Effector memory CD8-positive, alpha-beta T cell (primary cell): ENCODE measurements at regions not wholly inside any gene's neighbourhood (a gene's known extent, or its start where the extent isn't known, plus 50 kb on each side); places are given as distances from the start of the nearest gene placed in this dataset.
"Not testable (repeated sequence)": the region's sequence is repeated elsewhere in the genome, so short reads cannot be mapped to it uniquely, and the experiment has no call there.

Source experiments
- ATAC-seq: fragments of 150-1000 bp; cut with Tn5 transposase; replicated peaks from 2 replicates; pipeline ENCODE4 v1.10.0; 2021; ENCODE audit warnings: mild to moderate bottlenecking, moderate library complexity
- DNase-seq, 3 experiments: peaks; one replicate each; pipeline ENCODE4 v3.0.0; 2021
- H3K27ac Mint-ChIP-seq, 2 donors: one replicate each; pipeline ENCODE4 v1.8.0; 2022; ENCODE audit warnings: mild to moderate bottlenecking in 2 of 2, mixed read lengths in 2 of 2, moderate library complexity in 2 of 2
- H3K27me3 Mint-ChIP-seq, 2 donors: one replicate each; pipeline ENCODE4 v1.8.0; 2022; ENCODE audit warnings: mixed read lengths in 2 of 2
- H3K36me3 Mint-ChIP-seq: one replicate; pipeline ENCODE4 v1.8.0; 2022; ENCODE audit warnings: mild to moderate bottlenecking, moderate library complexity, mixed read lengths; ENCODE audit not compliant: insufficient read depth
- H3K4me1 Mint-ChIP-seq, 2 donors: one replicate each; pipeline ENCODE4 v1.8.0; 2022; ENCODE audit warnings: low read depth in 2 of 2, mixed read lengths in 2 of 2
- H3K4me3 Mint-ChIP-seq, 2 donors: one replicate each; pipeline ENCODE4 v1.8.0; 2022; ENCODE audit warnings: mild to moderate bottlenecking in 2 of 2, mixed read lengths in 2 of 2, moderate library complexity in 2 of 2
- H3K9me3 Mint-ChIP-seq, 2 donors: one replicate each; pipeline ENCODE4 v1.8.0; 2022; ENCODE audit warnings: mixed read lengths in 2 of 2

DNA sequence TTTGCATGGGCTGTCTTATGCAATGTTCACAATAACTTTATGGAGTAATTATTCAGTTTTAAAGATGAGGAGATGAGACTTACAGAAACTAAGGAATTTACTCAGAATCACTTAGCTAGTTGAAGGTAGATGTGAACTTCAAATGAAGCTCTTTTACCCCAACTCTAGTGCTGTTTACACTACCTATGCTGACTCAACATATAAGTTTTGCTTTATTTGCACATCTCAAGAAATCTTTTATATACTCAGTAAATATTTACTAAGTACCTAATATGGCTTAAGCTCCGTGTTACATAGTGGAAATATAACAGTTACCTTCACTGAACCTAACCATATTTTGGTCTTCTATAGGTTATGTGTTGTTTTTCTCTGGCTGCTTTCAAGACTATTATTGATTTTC, 293.2 kb downstream of the ANXA1 start:
- ATAC-seq, result no peak
- no peaks in the 10 kb centered on the region for H3K4me1 Mint-ChIP-seq
- H3K27me3 Mint-ChIP-seq, result no peaks in the 10 kb centered on the region
- H3K4me3 Mint-ChIP-seq, result no peak overlapping the region
- no peak for DNase-seq
- H3K9me3 Mint-ChIP-seq, result peaks cover 0 to 9% of the 10 kb centered on the region in 2 donors
- H3K36me3 Mint-ChIP-seq, result no peaks in the 10 kb centered on the region
- no peak overlapping the region for H3K27ac Mint-ChIP-seq

DNA sequence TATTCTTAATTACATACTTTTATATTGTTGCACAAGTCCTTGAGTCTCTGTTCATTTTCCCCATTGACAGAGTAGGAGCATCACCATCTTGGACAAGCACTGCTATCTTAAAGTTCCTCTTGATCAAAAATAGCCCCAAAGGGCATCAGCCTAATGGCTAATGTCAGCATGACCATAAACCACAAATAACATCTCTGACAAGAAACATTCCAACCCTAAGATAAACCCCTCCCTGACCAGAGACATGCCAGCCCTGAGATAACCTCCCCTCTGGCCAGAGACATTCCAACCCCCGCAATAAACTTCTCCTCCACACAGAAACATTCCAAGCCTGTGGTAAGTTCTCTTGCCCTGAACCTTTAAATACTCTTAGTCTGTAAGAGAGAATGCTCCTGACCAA, 293.7 kb downstream of the ANXA1 start:
- H3K4me3 Mint-ChIP-seq, H3K4me1 Mint-ChIP-seq, H3K36me3 Mint-ChIP-seq, H3K27me3 Mint-ChIP-seq, ATAC-seq, H3K9me3 Mint-ChIP-seq, DNase-seq, H3K27ac Mint-ChIP-seq: not testable (repeated sequence)

DNA sequence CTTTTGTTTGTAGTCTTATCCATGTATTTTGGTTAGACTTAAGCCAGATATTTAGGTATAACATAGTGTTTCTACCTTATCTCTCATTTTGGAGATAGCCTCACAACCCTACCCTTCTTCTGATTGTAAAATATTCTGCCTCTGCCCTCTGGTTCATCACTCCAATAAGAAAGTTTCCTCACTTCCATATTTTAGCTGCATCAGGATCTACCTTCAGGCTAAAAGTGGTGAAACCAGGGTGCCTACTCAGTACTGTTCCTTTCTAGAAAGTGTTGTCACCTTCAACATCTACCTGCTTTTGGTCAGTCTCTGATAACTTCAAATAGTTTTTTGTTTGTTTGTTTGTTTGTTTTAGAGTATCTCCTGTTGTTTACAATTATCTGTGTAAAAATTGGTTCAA, 294.6 kb downstream of the ANXA1 start:
- H3K36me3 Mint-ChIP-seq, result no peaks in the 10 kb centered on the region
- no peaks in the 10 kb centered on the region for H3K4me1 Mint-ChIP-seq

DNA sequence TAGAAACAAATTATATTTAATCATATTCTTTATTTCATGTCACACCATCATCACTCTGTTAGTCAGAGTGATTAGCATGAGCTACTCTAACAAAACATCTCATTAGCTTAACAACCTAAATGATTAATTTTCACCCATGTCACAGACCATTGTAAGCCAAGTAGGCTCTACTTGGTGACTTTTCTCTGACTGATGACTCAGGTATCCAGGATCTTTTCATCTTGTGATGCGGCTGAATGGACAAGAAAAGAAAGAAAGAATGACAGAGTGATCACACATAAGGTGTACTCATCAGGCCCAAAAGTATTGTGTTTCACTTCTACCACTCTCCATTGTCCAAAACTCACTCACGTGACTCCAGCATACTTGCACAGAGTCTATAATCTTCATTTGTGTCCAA, 299.3 kb downstream of the ANXA1 start:
- Mint-ChIP-seq H3K36me3 (no peaks in the 10 kb centered on the region), H3K4me3 (no peak overlapping the region), H3K4me1 (no peaks in the 10 kb centered on the region), H3K27ac (no peak overlapping the region), H3K9me3 (peaks cover 7 to 9% of the 10 kb centered on the region in 2 donors), H3K27me3 (no peaks in the 10 kb centered on the region)
- no peak for DNase-seq
- no peak for ATAC-seq

More for the DNA sequence above, 294.6 kb downstream of the ANXA1 start:
- DNase-seq (no peak), ATAC-seq (no peak)
- Mint-ChIP-seq H3K27me3 (no peaks in the 10 kb centered on the region), H3K27ac (no peak overlapping the region), H3K9me3 (peaks cover 3 to 9% of the 10 kb centered on the region in 2 donors), H3K4me3 (no peak overlapping the region)

DNA sequence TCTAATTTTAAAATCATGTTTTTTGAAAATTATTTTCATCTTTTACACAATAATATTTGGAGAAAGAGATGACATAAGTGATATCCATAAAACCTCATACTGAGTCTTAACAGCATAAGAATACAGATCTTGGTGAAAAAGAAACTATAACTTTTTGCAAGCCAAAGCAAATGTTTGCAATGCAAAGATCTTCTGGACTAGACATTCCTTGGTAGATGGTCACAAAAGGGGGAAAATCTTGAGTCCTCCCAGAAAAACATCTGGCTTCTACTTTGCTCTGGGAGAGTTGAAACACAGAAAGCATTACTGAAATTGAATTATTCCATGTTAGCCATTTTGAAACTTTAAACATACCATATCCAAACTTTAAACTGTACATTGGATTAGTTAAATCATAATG, 308.2 kb downstream of the ANXA1 start:
- H3K4me3 Mint-ChIP-seq, result no peak overlapping the region
- no peaks in the 10 kb centered on the region for H3K27me3 Mint-ChIP-seq
- no peak for ATAC-seq
- DNase-seq, result no peak
- no peak overlapping the region for H3K27ac Mint-ChIP-seq
- no peaks in the 10 kb centered on the region for H3K4me1 Mint-ChIP-seq
- no peaks in the 10 kb centered on the region for H3K36me3 Mint-ChIP-seq
- H3K9me3 Mint-ChIP-seq, result peaks cover 6 to 8% of the 10 kb centered on the region in 2 donors

DNA sequence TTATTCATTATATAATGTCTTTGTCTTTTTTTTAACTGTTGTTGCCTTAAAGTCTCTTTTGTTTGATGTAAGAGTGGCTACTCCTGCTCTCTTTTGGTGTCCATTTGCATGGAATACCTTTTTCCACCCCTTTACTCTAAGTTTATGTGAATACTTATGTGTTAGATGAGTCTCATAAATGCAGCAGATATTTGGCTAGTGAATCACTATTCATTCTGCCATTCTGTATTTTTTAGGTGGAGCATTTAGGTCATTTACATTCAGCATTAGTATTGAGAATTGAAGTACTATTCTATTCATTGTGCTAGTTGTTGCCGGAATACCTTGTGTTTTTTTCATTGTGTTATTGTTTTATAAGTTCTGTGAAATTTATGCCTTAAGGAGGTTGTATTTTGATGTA, 317.1 kb downstream of the ANXA1 start:
- H3K27me3 Mint-ChIP-seq, result no peaks in the 10 kb centered on the region
- no peak for ATAC-seq
- DNase-seq, result no peak
- H3K4me1 Mint-ChIP-seq, result no peaks in the 10 kb centered on the region
- H3K4me3 Mint-ChIP-seq, result no peak overlapping the region
- no peak overlapping the region for H3K27ac Mint-ChIP-seq
- peaks cover 5 to 6% of the 10 kb centered on the region in 2 donors for H3K9me3 Mint-ChIP-seq
- no peaks in the 10 kb centered on the region for H3K36me3 Mint-ChIP-seq

DNA sequence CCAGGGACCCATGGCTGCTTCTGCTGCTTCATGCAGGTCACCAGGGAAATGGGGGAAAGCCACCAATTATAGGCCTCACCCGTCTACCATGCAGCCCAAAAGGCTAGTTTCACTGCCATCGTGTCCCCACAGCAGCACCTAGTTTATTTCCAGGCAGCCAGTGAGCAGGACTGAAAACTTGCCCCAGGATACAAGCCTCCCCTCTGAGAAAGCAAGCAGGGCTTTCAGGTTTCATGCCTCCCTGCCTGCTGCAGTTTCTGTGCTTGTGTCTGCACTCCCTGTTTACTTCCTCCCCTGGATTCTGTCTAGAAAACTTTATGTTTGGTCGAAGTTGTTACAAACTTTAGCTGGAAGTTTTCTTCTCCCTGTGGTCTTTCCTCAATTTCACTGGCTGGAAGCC, 319.1 kb downstream of the ANXA1 start:
- no peaks in the 10 kb centered on the region for H3K36me3 Mint-ChIP-seq
- no peak for ATAC-seq
- H3K27ac Mint-ChIP-seq, result no peak overlapping the region
- no peak overlapping the region for H3K4me3 Mint-ChIP-seq
- no peaks in the 10 kb centered on the region for H3K27me3 Mint-ChIP-seq
- peaks cover 5 to 12% of the 10 kb centered on the region in 2 donors for H3K9me3 Mint-ChIP-seq
- no peak for DNase-seq
- H3K4me1 Mint-ChIP-seq, result no peaks in the 10 kb centered on the region

DNA sequence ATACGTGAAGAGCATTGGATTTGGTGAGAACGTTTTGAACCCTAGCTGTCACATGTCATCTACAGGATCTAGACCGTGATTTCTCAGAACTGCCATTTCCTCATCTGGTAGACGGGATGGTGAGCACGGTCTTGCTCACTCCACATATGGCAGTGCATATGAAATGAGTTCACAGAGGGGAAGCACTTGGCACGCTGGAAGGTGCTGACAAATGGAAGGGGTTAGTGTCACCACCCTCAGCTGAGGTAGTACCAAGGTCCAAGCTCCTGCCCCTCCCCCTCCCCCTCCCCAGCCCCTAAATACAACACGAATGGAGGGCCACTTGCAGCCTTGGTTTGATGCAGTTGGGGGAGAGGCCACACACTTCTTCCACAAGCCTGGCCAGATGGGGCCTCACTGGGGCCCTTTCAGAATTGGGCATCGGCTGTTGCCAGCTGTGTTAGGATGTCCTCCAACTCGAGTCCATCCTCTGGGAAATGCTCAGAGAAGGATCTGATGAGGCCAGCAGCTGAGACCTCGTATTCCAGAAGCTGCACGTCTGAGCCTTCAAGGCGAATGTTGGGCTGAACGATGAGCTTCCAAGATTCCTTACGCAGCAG, 322.4 kb downstream of the ANXA1 start:
- ATAC-seq, result no peak
- Mint-ChIP-seq H3K4me3 (no peak overlapping the region), H3K27ac (no peak overlapping the region)

DNA sequence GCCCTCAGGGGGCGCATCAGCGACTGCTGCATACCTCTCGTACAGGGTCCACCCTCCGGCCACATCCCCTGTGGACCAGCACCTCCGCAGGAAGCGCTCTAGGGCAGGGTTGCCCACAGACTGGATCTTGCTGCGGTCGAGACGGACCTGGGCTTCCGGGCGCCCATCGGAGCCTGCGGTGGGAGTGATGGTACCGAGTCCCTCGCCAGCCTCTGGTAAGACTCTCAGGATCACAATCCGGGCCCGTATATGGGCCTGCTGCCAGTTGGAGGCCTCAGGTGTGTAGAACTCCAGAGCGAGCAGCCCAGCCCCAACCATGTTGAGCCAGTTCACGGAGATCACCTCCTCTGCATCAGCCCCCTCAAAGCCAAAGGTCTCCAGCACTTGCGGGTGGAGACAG, 323.0 kb downstream of the ANXA1 start:
- DNase-seq, result no peak
- Mint-ChIP-seq H3K27ac (no peak overlapping the region), H3K4me3 (no peak overlapping the region)

More for the DNA sequence above, 322.4 kb downstream of the ANXA1 start:
- H3K9me3 Mint-ChIP-seq, result peaks cover 5 to 12% of the 10 kb centered on the region in 2 donors
- DNase-seq, result no peak
- no peaks in the 10 kb centered on the region for H3K27me3 Mint-ChIP-seq
- no peaks in the 10 kb centered on the region for H3K4me1 Mint-ChIP-seq
- H3K36me3 Mint-ChIP-seq, result no peaks in the 10 kb centered on the region

DNA sequence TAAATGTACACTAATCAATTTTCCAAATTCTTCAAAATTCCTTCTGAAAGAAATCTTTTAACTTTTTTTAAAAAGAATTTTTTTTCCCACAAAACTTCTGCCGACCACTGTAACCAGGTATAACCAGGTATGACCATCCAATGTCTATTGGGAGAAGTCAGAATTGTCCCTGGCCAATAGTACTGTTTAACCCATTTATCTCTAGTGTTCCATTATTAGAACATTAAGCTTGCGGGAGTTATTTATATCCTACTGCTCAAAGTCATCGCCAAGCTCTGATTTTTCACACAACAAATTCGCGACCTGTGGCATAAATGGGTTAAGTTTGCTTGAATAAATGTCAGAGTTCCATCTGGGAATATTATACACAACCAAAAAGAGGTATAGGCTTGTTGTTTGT, 343.2 kb downstream of the ANXA1 start:
- no peaks in the 10 kb centered on the region for H3K4me1 Mint-ChIP-seq
- H3K4me3 Mint-ChIP-seq, result no peak overlapping the region
- no peak for ATAC-seq
- no peaks in the 10 kb centered on the region for H3K27me3 Mint-ChIP-seq
- peaks cover 11 to 13% of the 10 kb centered on the region in 2 donors for H3K9me3 Mint-ChIP-seq
- H3K27ac Mint-ChIP-seq, result no peak overlapping the region
- peaks cover 3% of the 10 kb centered on the region for H3K36me3 Mint-ChIP-seq
- DNase-seq, result no peak

More for the DNA sequence above, 323.0 kb downstream of the ANXA1 start:
- no peak for ATAC-seq
- Mint-ChIP-seq H3K36me3 (no peaks in the 10 kb centered on the region), H3K4me1 (no peaks in the 10 kb centered on the region), H3K27me3 (no peaks in the 10 kb centered on the region), H3K9me3 (peaks cover 5 to 12% of the 10 kb centered on the region in 2 donors)

DNA sequence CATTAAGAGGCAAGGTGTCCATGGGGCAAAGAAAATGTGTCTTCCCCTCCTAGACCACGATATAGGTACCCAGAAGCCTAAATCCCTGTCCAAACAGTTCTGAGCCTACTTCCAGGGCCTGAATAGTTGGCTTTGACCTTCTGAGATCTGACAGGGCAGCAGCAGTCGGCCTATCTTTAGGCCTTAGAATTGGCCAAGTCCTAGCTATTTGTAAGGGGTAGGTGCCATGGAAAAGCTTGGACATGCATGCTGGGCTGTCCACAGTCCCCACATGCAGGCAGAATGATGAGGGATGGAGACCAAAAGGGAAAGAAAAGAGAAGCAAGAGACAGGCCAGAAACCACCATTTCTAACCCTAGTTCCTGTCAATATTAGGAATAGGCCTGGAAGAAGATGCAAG, 346.1 kb downstream of the ANXA1 start:
- ATAC-seq (no peak), DNase-seq (no peak)
- Mint-ChIP-seq H3K27me3 (no peaks in the 10 kb centered on the region), H3K9me3 (peaks cover 11 to 13% of the 10 kb centered on the region in 2 donors), H3K4me1 (no peaks in the 10 kb centered on the region), H3K4me3 (no peak overlapping the region), H3K36me3 (peaks cover 3% of the 10 kb centered on the region), H3K27ac (no peak overlapping the region)

DNA sequence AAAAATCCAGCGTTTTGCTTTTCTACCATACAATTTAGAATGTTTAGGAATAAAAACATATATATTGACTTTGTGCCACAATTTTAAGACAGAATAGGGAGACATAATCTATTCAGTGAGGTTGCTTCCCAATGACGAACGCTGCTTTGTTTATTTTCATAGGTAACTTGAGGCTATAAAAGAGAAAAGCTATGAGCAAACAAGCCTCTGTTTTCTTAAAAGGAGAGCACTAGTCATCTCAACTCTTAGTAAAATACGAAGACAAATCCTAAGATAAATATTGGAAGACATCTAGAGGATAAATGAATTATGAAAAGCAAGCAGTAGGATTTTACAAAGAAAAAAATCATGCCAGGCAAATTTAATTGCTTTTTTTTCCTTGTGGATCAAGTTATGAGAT, 363.6 kb downstream of the ANXA1 start:
- Mint-ChIP-seq H3K36me3 (no peaks in the 10 kb centered on the region), H3K27ac (no peak overlapping the region)

DNA sequence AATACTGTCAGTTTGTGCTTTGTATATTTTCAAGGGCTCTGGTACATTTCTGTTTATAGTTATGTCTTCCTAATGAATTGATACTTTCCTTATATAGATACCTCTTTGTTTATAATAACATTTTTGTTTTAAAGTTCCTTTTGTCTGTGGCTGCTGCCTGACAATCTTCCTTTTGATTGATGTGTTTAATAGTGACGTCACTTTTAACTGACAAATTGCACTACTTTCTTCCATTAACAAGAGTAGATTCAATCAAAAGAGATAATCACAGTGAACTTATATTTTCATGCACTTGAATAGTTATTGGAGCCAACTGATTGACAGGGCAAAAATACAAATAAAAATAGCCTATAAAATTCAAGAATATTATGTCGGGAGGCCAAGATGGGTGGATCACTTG, 371.7 kb downstream of the ANXA1 start:
- no peaks in the 10 kb centered on the region for H3K36me3 Mint-ChIP-seq
- no peaks in the 10 kb centered on the region for H3K4me1 Mint-ChIP-seq
- DNase-seq, result no peak
- peaks cover 0 to 2% of the 10 kb centered on the region in 2 donors for H3K9me3 Mint-ChIP-seq
- no peak overlapping the region for H3K27ac Mint-ChIP-seq
- no peaks in the 10 kb centered on the region for H3K27me3 Mint-ChIP-seq
- no peak overlapping the region for H3K4me3 Mint-ChIP-seq
- no peak for ATAC-seq

More for the DNA sequence above, 363.6 kb downstream of the ANXA1 start:
- ATAC-seq (no peak), DNase-seq (no peak)
- Mint-ChIP-seq H3K27me3 (no peaks in the 10 kb centered on the region), H3K4me3 (no peak overlapping the region), H3K4me1 (no peaks in the 10 kb centered on the region), H3K9me3 (peaks cover 0 to 3% of the 10 kb centered on the region in 2 donors)

DNA sequence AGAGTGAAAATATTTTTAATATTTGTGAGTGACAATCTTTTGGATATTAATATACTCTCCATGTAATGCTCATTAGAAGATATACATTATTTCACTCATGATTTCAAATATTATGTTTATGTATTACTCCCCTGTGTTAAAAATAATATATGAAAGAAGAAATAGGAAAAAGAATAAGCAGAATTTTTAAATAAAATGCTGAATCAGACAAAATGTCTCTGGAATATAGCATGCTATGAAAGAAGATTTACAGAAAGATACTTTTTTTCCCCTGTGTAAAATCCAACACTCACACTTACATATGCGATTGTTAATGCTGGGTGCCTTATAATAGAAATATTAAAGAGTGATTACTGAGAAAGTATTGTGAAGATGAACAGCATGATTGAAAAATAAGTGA, 373.7 kb downstream of the ANXA1 start:
- H3K4me1 Mint-ChIP-seq, result no peaks in the 10 kb centered on the region
- no peak overlapping the region for H3K27ac Mint-ChIP-seq
- DNase-seq (no peak), ATAC-seq (no peak)
- H3K9me3 Mint-ChIP-seq, result peaks cover 0 to 2% of the 10 kb centered on the region in 2 donors
- no peak overlapping the region for H3K4me3 Mint-ChIP-seq
- H3K27me3 Mint-ChIP-seq, result no peaks in the 10 kb centered on the region
- H3K36me3 Mint-ChIP-seq, result no peaks in the 10 kb centered on the region

DNA sequence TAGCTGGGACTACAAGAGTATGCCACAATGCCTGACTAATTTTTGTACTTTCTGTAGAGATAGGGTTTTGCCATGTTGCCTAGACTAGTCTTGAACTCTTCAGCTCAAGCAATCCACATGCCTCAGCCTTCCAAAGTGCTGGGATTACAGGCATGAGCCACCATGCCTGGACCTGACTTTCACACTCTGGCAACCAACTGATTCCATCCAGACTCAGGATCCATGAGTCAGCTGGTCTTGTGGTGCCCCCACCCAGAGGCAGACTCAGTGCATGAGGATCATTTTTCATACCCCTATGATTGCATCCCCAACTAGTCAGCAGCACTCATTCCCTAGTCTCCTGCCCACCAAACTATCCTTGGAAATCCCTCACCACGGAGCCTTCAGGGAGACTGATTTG, 375.9 kb downstream of the ANXA1 start:
- H3K36me3 Mint-ChIP-seq, result no peaks in the 10 kb centered on the region
- DNase-seq (no peak), ATAC-seq (no peak)
- no peaks in the 10 kb centered on the region for H3K4me1 Mint-ChIP-seq
- H3K9me3 Mint-ChIP-seq, result peaks cover 0 to 2% of the 10 kb centered on the region in 2 donors
- no peak overlapping the region for H3K27ac Mint-ChIP-seq
- no peak overlapping the region for H3K4me3 Mint-ChIP-seq
- no peaks in the 10 kb centered on the region for H3K27me3 Mint-ChIP-seq
